WTC11 (cell line): ENCODE measurements at regions not wholly inside any gene's neighbourhood (a gene's known extent, or its start where the extent isn't known, plus 50 kb on each side); places are given as distances from the start of the nearest gene placed in this dataset.

Source experiments
- ATAC-seq: fragments of 200-7000 bp; cut with Tn5 transposase; 2 replicates; pipeline ENCODE4 v1.10.0; 2021; ENCODE audit warnings: mild to moderate bottlenecking, moderate library complexity
- CTCF ChIA-PET: fragments of 300-600 bp; sonication (Branson Sonifier 250); formaldehyde crosslinking; loops from one replicate; lab custom pipeline; 2021; ENCODE audit warnings: antibody characterized with exemption; lab: Charles Lee
- POLR2A ChIA-PET: fragments of 350-600 bp; sonication (Branson Sonifier 250); formaldehyde crosslinking; loops from one replicate; lab custom pipeline; 2021; ENCODE audit warnings: antibody characterized with exemption; lab: Charles Lee
- DNase-seq: peaks from one replicate; pipeline ENCODE4 v3.0.0; 2021; ENCODE audit warnings: low spot score
- H3K27ac Mint-ChIP-seq: 2 replicates; pipeline ENCODE4 v1.8.0; 2021; ENCODE audit warnings: mixed read lengths
- H3K27me3 Mint-ChIP-seq: 2 replicates; pipeline ENCODE4 v1.8.0; 2021; ENCODE audit warnings: low read depth, mild to moderate bottlenecking, moderate library complexity, mixed read lengths
- H3K36me3 Mint-ChIP-seq: 2 replicates; pipeline ENCODE4 v1.8.0; 2021; ENCODE audit warnings: mixed read lengths
- H3K4me1 Mint-ChIP-seq: 2 replicates; pipeline ENCODE4 v1.8.0; 2022; ENCODE audit warnings: mixed read lengths
- H3K4me3 Mint-ChIP-seq: 2 replicates; pipeline ENCODE4 v1.8.0; 2021; ENCODE audit warnings: mild to moderate bottlenecking, moderate library complexity, mixed read lengths
- H3K9me3 Mint-ChIP-seq: 2 replicates; pipeline ENCODE4 v1.8.0; 2021; ENCODE audit warnings: mixed read lengths
- ARID4B ChIP-seq: sonication (generic); formaldehyde crosslinking; IDR thresholded peaks from 2 replicates; pipeline ENCODE4 v1.8.0; 2023; ENCODE audit warnings: missing genetic modification reagents, mild to moderate bottlenecking, borderline replicate concordance
- ATF1 ChIP-seq: sonication (generic); formaldehyde crosslinking; IDR thresholded peaks from 2 replicates; pipeline ENCODE4 v1.8.1; 2023; ENCODE audit warnings: mild to moderate bottlenecking, moderate library complexity, missing genetic modification reagents
- CTCF ChIP-seq: fragments of 200-600 bp; IDR thresholded peaks from 2 replicates; pipeline ENCODE4 v1.8.0; 2022; ENCODE audit warnings: antibody characterized with exemption
- ETV6 ChIP-seq: sonication (generic); formaldehyde crosslinking; IDR thresholded peaks from 2 replicates; pipeline ENCODE4 v1.8.1; 2022; ENCODE audit warnings: mild to moderate bottlenecking, missing genetic modification reagents
- HMGA2 ChIP-seq: fragments of 250-450 bp; sonication (Bioruptor Pico); IDR thresholded peaks from 2 replicates; pipeline ENCODE4 v1.4.0; 2021; ENCODE audit warnings: mild to moderate bottlenecking, moderate library complexity
- JAZF1 ChIP-seq: fragments of 250-450 bp; sonication (Bioruptor Pico); IDR thresholded peaks from 2 replicates; pipeline ENCODE4 v1.9.0; 2021; ENCODE audit warnings: moderate library complexity, mild to moderate bottlenecking, inconsistent platforms
- NFE2L1 ChIP-seq: sonication (generic); formaldehyde crosslinking; IDR thresholded peaks from 2 replicates; pipeline ENCODE4 v1.8.1; 2023; ENCODE audit warnings: missing genetic modification reagents
- NFYB ChIP-seq: sonication (generic); formaldehyde crosslinking; conservative IDR thresholded peaks from 2 replicates; pipeline ENCODE4 v1.8.0; 2022; ENCODE audit warnings: low read depth, missing genetic modification reagents
- SOX15 ChIP-seq: fragments of 250-450 bp; sonication (Bioruptor Pico); IDR thresholded peaks from 2 replicates; pipeline ENCODE4 v1.9.0; 2021; ENCODE audit warnings: mild to moderate bottlenecking
- TCF7 ChIP-seq: sonication (generic); formaldehyde crosslinking; IDR thresholded peaks from 2 replicates; pipeline ENCODE4 v1.8.0; 2022; ENCODE audit warnings: mild to moderate bottlenecking, low read depth, missing genetic modification reagents, moderate library complexity
- TP53 ChIP-seq: sonication (generic); formaldehyde crosslinking; IDR thresholded peaks from 2 replicates; pipeline ENCODE4 v1.8.1; 2023; ENCODE audit warnings: mild to moderate bottlenecking, missing genetic modification reagents
- ZNF121 ChIP-seq: sonication (generic); formaldehyde crosslinking; IDR thresholded peaks from 2 replicates; pipeline ENCODE4 v1.8.0; 2023; ENCODE audit warnings: missing genetic modification reagents
- ZNF219 ChIP-seq: sonication (generic); formaldehyde crosslinking; IDR thresholded peaks from 2 replicates; pipeline ENCODE4 v1.8.0; 2023; ENCODE audit warnings: missing genetic modification reagents, mild to moderate bottlenecking, borderline replicate concordance
- ZNF416 ChIP-seq: fragments of 250-450 bp; sonication (Bioruptor Pico); IDR thresholded peaks from 2 replicates; pipeline ENCODE4 v1.9.0; 2021; ENCODE audit warnings: mild to moderate bottlenecking, inconsistent platforms
- ZNF423 ChIP-seq: fragments of 250-450 bp; sonication (Bioruptor Pico); IDR thresholded peaks from 2 replicates; pipeline ENCODE4 v2.1.2; 2022; ENCODE audit warnings: mild to moderate bottlenecking, moderate library complexity
- ZNF671 ChIP-seq: fragments of 250-450 bp; sonication (Bioruptor Pico); IDR thresholded peaks from 2 replicates; pipeline ENCODE4 v1.8.0; 2021; ENCODE audit warnings: mild to moderate bottlenecking
- TF ChIP-seq, protein P1 (sequence below): sonication (generic); formaldehyde crosslinking; conservative IDR thresholded peaks from 2 replicates; pipeline ENCODE4 v1.8.1; 2022; ENCODE audit warnings: mild to moderate bottlenecking, missing genetic modification reagents
- TF ChIP-seq, protein P2 (sequence below): sonication (generic); formaldehyde crosslinking; IDR thresholded peaks from 2 replicates; pipeline ENCODE4 v1.8.1; 2023; ENCODE audit warnings: mild to moderate bottlenecking, missing genetic modification reagents
- TF ChIP-seq, protein P3 (sequence below): sonication (generic); formaldehyde crosslinking; IDR thresholded peaks from 2 replicates; pipeline ENCODE4 v1.8.0; 2022; ENCODE audit warnings: mild to moderate bottlenecking, missing genetic modification reagents

- no peak for TF ChIP-seq SOX15 (CRISPR knock-in tag)
- TF ChIP-seq, protein P1, sequence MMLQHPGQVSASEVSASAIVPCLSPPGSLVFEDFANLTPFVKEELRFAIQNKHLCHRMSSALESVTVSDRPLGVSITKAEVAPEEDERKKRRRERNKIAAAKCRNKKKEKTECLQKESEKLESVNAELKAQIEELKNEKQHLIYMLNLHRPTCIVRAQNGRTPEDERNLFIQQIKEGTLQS (CRISPR knock-in tag) = no peak
Measured at GRCh38 chr20:58130581-58130980, 97.9 kb downstream of the ANKRD60 start (continued).

DNA sequence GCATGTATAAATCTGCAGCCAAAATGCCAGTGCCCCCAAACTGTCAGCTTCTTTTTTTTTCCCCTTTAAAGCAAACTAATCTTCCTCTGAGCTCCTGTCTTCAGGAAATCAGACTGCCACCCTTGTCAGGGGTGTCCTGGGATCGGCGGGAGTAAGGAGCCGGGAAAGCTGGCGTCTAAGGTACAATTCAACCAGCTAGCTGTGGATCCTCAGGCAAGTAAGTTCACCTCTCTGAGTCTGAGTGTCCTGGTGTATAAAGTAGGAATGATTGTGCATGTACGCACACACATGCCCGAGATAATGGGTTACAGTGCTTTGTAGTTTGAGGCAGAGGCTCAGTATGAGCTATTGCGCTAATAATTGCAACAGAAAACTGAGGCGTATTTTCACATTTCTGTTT lies 98.3 kb downstream of the ANKRD60 start:
- H3K4me1 Mint-ChIP-seq = peaks cover 34% of the 10 kb centered on the region
- ChIA-PET CTCF (interaction anchor here (0.7 to 1.5 kb wide), 3 partner anchors 11 to 43 kb away, joined by 4 to 8 read pairs (median 5); no protein-coding TSS in a partner anchor), POLR2A (no interaction called here)
- H3K27me3 Mint-ChIP-seq = no peaks in the 10 kb centered on the region; the same call in 1 of the 2 replicates
- TF ChIP-seq NFE2L1 (CRISPR knock-in tag) = no peak
- ATAC-seq (no peak), DNase-seq (no peak)
- H3K27ac Mint-ChIP-seq = no peak overlapping the region
- H3K36me3 Mint-ChIP-seq = no peaks in the 10 kb centered on the region
- H3K9me3 Mint-ChIP-seq = peaks cover 17% of the 10 kb centered on the region
- H3K4me3 Mint-ChIP-seq = no peak overlapping the region

GRCh38 chr20:58129721-58130151 lies 98.7 kb downstream of the ANKRD60 start:
- no peaks in the 10 kb centered on the region for H3K36me3 Mint-ChIP-seq
- POLR2A ChIA-PET = no interaction called here
- CTCF ChIA-PET = interaction anchor here (0.7 to 1.5 kb wide), 4 partner anchors 11 to 59 kb away, joined by 3 to 8 read pairs (median 4); no protein-coding TSS in a partner anchor
- no peak for TF ChIP-seq ZNF416
- TF ChIP-seq TP53 = no peak
- TF ChIP-seq, protein P1 (CRISPR knock-in tag) = no peak
- no peak for TF ChIP-seq TCF7 (CRISPR knock-in tag)
- no peak for TF ChIP-seq NFE2L1 (CRISPR knock-in tag)
- TF ChIP-seq, protein P2, sequence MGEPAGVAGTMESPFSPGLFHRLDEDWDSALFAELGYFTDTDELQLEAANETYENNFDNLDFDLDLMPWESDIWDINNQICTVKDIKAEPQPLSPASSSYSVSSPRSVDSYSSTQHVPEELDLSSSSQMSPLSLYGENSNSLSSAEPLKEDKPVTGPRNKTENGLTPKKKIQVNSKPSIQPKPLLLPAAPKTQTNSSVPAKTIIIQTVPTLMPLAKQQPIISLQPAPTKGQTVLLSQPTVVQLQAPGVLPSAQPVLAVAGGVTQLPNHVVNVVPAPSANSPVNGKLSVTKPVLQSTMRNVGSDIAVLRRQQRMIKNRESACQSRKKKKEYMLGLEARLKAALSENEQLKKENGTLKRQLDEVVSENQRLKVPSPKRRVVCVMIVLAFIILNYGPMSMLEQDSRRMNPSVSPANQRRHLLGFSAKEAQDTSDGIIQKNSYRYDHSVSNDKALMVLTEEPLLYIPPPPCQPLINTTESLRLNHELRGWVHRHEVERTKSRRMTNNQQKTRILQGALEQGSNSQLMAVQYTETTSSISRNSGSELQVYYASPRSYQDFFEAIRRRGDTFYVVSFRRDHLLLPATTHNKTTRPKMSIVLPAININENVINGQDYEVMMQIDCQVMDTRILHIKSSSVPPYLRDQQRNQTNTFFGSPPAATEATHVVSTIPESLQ (CRISPR knock-in tag) = no peak
- TF ChIP-seq JAZF1 (CRISPR knock-in tag) = no peak
- TF ChIP-seq SOX15 (CRISPR knock-in tag) = no peak
- no peak for TF ChIP-seq ATF1 (CRISPR knock-in tag)
- no peak overlapping the region for H3K27ac Mint-ChIP-seq
- no peak for ATAC-seq
- H3K27me3 Mint-ChIP-seq = peaks cover 2% of the 10 kb centered on the region; the same call in 1 of the 2 replicates
- H3K4me3 Mint-ChIP-seq = no peak overlapping the region
- DNase-seq = no peak
- H3K9me3 Mint-ChIP-seq = peaks cover 17% of the 10 kb centered on the region
- peaks cover 30% of the 10 kb centered on the region for H3K4me1 Mint-ChIP-seq

DNA sequence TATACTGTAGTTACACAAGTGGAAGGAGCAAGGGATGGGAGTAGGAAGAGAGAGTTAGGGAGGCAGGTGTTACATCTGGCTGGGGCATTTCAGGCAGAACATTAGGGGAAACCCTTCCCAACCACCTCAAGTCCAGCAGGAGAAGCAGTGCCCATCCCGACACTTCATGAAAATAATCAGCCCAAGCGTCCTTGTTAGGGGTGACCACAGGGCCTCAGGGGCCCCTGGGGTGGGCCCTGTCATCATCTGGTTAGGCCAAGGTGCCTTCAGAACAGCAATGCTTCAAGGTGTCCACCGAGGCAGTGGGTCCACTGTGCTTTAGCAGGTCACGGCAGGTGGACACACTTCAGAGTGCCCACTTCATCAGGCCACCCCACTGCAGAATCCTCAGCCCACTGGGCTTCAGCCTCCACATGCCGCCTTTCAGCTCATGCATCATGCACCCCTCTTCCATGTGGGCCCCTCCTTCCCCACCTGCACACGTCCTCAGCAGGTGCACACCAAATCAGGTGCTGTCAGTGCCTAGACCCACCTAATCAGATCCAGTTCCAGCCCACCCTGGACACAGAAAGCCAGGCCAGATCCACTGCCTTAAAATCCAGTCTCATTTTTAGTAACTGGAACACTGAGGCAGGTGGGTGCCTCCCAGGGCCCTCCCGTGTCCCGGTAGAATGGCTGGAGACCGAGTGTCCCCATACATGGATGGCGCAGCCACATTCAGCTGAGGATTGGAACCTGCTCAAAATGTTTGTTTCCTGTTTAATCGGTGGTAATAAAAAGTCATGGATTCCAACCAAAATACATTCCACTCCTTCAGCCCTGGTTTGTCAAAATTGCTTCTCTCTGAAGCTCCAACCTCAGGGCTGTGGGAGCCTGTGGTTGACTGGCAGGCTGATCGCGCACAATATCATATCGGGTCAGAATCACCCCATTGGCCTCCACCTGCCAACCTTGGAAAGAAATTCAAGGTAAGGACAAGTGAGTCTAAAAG lies 99.5 kb downstream of the ANKRD60 start:
- CTCF ChIA-PET = interaction anchor here (1.4 kb wide), 1 partner anchor 60 kb away, joined by 3 read pairs; no protein-coding TSS in a partner anchor

More for the DNA sequence above, 99.5 kb downstream of the ANKRD60 start:
- Mint-ChIP-seq H3K27ac (no peak overlapping the region), H3K27me3 (peaks cover 2% of the 10 kb centered on the region; the same call in 1 of the 2 replicates), H3K4me3 (no peak overlapping the region), H3K36me3 (no peaks in the 10 kb centered on the region), H3K9me3 (peaks cover 17% of the 10 kb centered on the region), H3K4me1 (peaks cover 29% of the 10 kb centered on the region)
- ATAC-seq = no peak
- TF ChIP-seq ZNF671 (no peak), ZNF121 (CRISPR knock-in tag) (no peak), ETV6 (CRISPR knock-in tag) (no peak), ZNF423 (no peak), ZNF219 (CRISPR knock-in tag) (no peak), SOX15 (CRISPR knock-in tag) (no peak), HMGA2 (CRISPR knock-in tag) (no peak), JAZF1 (CRISPR knock-in tag) (no peak), CTCF (no peak), ARID4B (CRISPR knock-in tag) (no peak), NFYB (CRISPR knock-in tag) (no peak), TCF7 (CRISPR knock-in tag) (no peak)
- TF ChIP-seq, protein P3, sequence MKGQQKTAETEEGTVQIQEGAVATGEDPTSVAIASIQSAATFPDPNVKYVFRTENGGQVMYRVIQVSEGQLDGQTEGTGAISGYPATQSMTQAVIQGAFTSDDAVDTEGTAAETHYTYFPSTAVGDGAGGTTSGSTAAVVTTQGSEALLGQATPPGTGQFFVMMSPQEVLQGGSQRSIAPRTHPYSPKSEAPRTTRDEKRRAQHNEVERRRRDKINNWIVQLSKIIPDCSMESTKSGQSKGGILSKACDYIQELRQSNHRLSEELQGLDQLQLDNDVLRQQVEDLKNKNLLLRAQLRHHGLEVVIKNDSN (CRISPR knock-in tag) = no peak
- DNase-seq = no peak
- POLR2A ChIA-PET = no interaction called here
